ENCODE measurements at regions not wholly inside any gene's neighbourhood (a gene's known extent, or its start where the extent isn't known, plus 50 kb on each side); places are given as distances from the start of the nearest gene placed in this dataset.
"Not testable (repeated sequence)": the region's sequence is repeated elsewhere in the genome, so short reads cannot be mapped to it uniquely, and the experiment has no call there.

- no peak for DNase-seq (ENCODE audit: low spot score)
- intact Hi-C loops (cut with DNase I), result no loop called here
These were observed 159.4 kb upstream of the NAMPT start for GRCh38 chr7:106444068-106444655.

GRCh38 chr7:106443156-106443555 lies 158.4 kb upstream of the NAMPT start:
- no peak for DNase-seq (ENCODE audit: low spot score)
- intact Hi-C loops (cut with DNase I), result no loop called here

GRCh38 chr7:106442476-106442875 lies 157.7 kb upstream of the NAMPT start:
- DNase-seq (ENCODE audit: low spot score), result no peak
- intact Hi-C loops (cut with DNase I), result no loop called here

- intact Hi-C loops (cut with DNase I); DNase-seq (ENCODE audit: low spot score): not testable (repeated sequence)
These were observed 156.6 kb upstream of the NAMPT start for GRCh38 chr7:106441343-106441742.

- intact Hi-C loops (cut with DNase I); DNase-seq (ENCODE audit: low spot score): not testable (repeated sequence)
These were observed 152.2 kb upstream of the NAMPT start for GRCh38 chr7:106436933-106437332.

- DNase-seq (ENCODE audit: low spot score), result no peak
- intact Hi-C loops (cut with DNase I), result no loop called here
These were observed 148.6 kb upstream of the NAMPT start for GRCh38 chr7:106433377-106433776.

GRCh38 chr7:106430535-106431455 lies 146.0 kb upstream of the NAMPT start:
- intact Hi-C loops (cut with DNase I), result no loop called here
- DNase-seq (ENCODE audit: low spot score), result no peak

- DNase-seq (ENCODE audit: low spot score), result no peak
- intact Hi-C loops (cut with DNase I), result no loop called here
These were observed 145.3 kb upstream of the NAMPT start for GRCh38 chr7:106430103-106430502.

- DNase-seq (ENCODE audit: low spot score), result no peak
- intact Hi-C loops (cut with DNase I), result no loop called here
These were observed 142.0 kb upstream of the NAMPT start for GRCh38 chr7:106426803-106427202.

- intact Hi-C loops (cut with DNase I), result no loop called here
- DNase-seq (ENCODE audit: low spot score), result peak; percentile 90
These were observed 140.4 kb upstream of the NAMPT start for GRCh38 chr7:106425017-106425719.

- intact Hi-C loops (cut with DNase I), result loop anchor here in 1 of 2 donors (5.0 kb wide), 1 partner anchor 137 kb away; no protein-coding TSS in a partner anchor
- DNase-seq (ENCODE audit: low spot score), result no peak
These were observed 139.8 kb upstream of the NAMPT start for GRCh38 chr7:106424476-106425016.

- intact Hi-C loops (cut with DNase I), result loop anchor here in 1 of 2 donors (5.0 kb wide), 1 partner anchor 137 kb away; no protein-coding TSS in a partner anchor
- DNase-seq (ENCODE audit: low spot score), result no peak
These were observed 139.2 kb upstream of the NAMPT start for GRCh38 chr7:106423821-106424475.

GRCh38 chr7:106423111-106423510 lies 138.3 kb upstream of the NAMPT start:
- DNase-seq (ENCODE audit: low spot score), result no peak
- intact Hi-C loops (cut with DNase I), result loop anchor here in 1 of 2 donors (5.0 kb wide), 1 partner anchor 136 kb away; no protein-coding TSS in a partner anchor

- peak; percentile 95 for DNase-seq (ENCODE audit: low spot score)
- intact Hi-C loops (cut with DNase I), result loop anchor here in 1 of 2 donors (5.0 kb wide), 1 partner anchor 134 kb away; no protein-coding TSS in a partner anchor
These were observed 136.5 kb upstream of the NAMPT start for GRCh38 chr7:106421181-106421762.

GRCh38 chr7:106420736-106421135 lies 136.0 kb upstream of the NAMPT start:
- intact Hi-C loops (cut with DNase I), result loop anchor here in 1 of 2 donors (5.0 kb wide), 1 partner anchor 133 kb away; no protein-coding TSS in a partner anchor
- no peak for DNase-seq (ENCODE audit: low spot score)

- intact Hi-C loops (cut with DNase I), result loop anchor here in 1 of 2 donors (5.0 kb wide), 1 partner anchor 133 kb away; no protein-coding TSS in a partner anchor
These were observed 135.4 kb upstream of the NAMPT start for GRCh38 chr7:106420210-106420609.

GRCh38 chr7:106419455-106420182 lies 134.8 kb upstream of the NAMPT start:
- intact Hi-C loops (cut with DNase I), result loop anchor here in 1 of 2 donors (5.0 kb wide), 1 partner anchor 132 kb away; no protein-coding TSS in a partner anchor

More at GRCh38 chr7:106420210-106420609, 135.4 kb upstream of the NAMPT start:
- DNase-seq (ENCODE audit: low spot score), result no peak

GRCh38 chr7:106418526-106418925 lies 133.7 kb upstream of the NAMPT start:
- intact Hi-C loops (cut with DNase I), result no loop called here
- no peak for DNase-seq (ENCODE audit: low spot score)

More at GRCh38 chr7:106419455-106420182, 134.8 kb upstream of the NAMPT start:
- DNase-seq (ENCODE audit: low spot score), result no peak
